ENCODE measurements at regions not wholly inside any gene's neighbourhood (a gene's known extent, or its start where the extent isn't known, plus 50 kb on each side); places are given as distances from the start of the nearest gene placed in this dataset.

GRCh38 chr10:10479465-10479864, 538.2 kb upstream of the CELF2 start:
- peaks cover 12% of the 10 kb centered on the region for H3K4me1 Mint-ChIP-seq (ENCODE audit: low read depth, unreplicated experiment)
- intact Hi-C loops (cut with micrococcal nuclease; ENCODE audit: unreplicated experiment) = no loop called here
- CTCF ChIA-PET = no interaction called here
- POLR2A ChIA-PET = no interaction called here
- TF ChIP-seq CTCF (IDR thresholded peaks at IDR 0.05; ENCODE audit: insufficient read depth in 1 of 2, low read depth in 1 of 2, low read length in 1 of 2, severe bottlenecking in 1 of 2, unreplicated experiment in 1 of 2) = no peak
- H3K9me3 ChIP-seq = no peaks in the 10 kb centered on the region
- no peaks in the 10 kb centered on the region for H3K36me3 Mint-ChIP-seq (ENCODE audit: insufficient read depth, unreplicated experiment)
- H3K4me3 Mint-ChIP-seq (ENCODE audit: unreplicated experiment) = no peak overlapping the region
- DNase-seq = no peak
- H3K4me3 ChIP-seq (ENCODE audit: low read depth, low read length) = no peak overlapping the region
- BruUV-seq (replicated peaks) = no TSS peak
- no peaks in the 10 kb centered on the region for H3K27me3 ChIP-seq (replicated peaks; ENCODE audit: control insufficient read depth, insufficient read depth, low read length)
- no peaks in the 10 kb centered on the region for H3K27me3 Mint-ChIP-seq (ENCODE audit: insufficient read depth, unreplicated experiment)
- H3K27ac Mint-ChIP-seq (ENCODE audit: unreplicated experiment) = no peak overlapping the region
- no peaks in the 10 kb centered on the region for H3K9me3 Mint-ChIP-seq (ENCODE audit: unreplicated experiment)
- H3K4me1 ChIP-seq = peaks cover 4% of the 10 kb centered on the region; the same call in 1 of the 2 replicates
- H3K36me3 ChIP-seq (ENCODE audit: control insufficient read depth, insufficient read depth, low read length) = no peaks in the 10 kb centered on the region

GRCh38 chr10:10482613-10483012, 535.1 kb upstream of the CELF2 start:
- Histone ChIP-seq H3K27me3 (replicated peaks; ENCODE audit: control insufficient read depth, insufficient read depth, low read length) (no peaks in the 10 kb centered on the region), H3K4me1 (no peaks in the 10 kb centered on the region; the same call in 1 of the 2 replicates), H3K4me3 (ENCODE audit: low read depth, low read length) (no peak overlapping the region), H3K9me3 (no peaks in the 10 kb centered on the region), H3K36me3 (ENCODE audit: control insufficient read depth, insufficient read depth, low read length) (no peaks in the 10 kb centered on the region)
- peaks cover 8% of the 10 kb centered on the region for H3K4me1 Mint-ChIP-seq (ENCODE audit: low read depth, unreplicated experiment)
- no peaks in the 10 kb centered on the region for H3K9me3 Mint-ChIP-seq (ENCODE audit: unreplicated experiment)
- CTCF ChIA-PET = no interaction called here
- no peak overlapping the region for H3K27ac Mint-ChIP-seq (ENCODE audit: unreplicated experiment)
- no peak overlapping the region for H3K4me3 Mint-ChIP-seq (ENCODE audit: unreplicated experiment)
- TF ChIP-seq CTCF (IDR thresholded peaks at IDR 0.05; ENCODE audit: insufficient read depth in 1 of 2, low read depth in 1 of 2, low read length in 1 of 2, severe bottlenecking in 1 of 2, unreplicated experiment in 1 of 2) = no peak
- no peaks in the 10 kb centered on the region for H3K36me3 Mint-ChIP-seq (ENCODE audit: insufficient read depth, unreplicated experiment)
- DNase-seq = no peak
- peaks cover 9% of the 10 kb centered on the region for H3K27me3 Mint-ChIP-seq (ENCODE audit: insufficient read depth, unreplicated experiment)
- POLR2A ChIA-PET = no interaction called here
- intact Hi-C loops (cut with micrococcal nuclease; ENCODE audit: unreplicated experiment) = no loop called here
- BruUV-seq (replicated peaks) = no TSS peak

- TF ChIP-seq CTCF (IDR thresholded peaks at IDR 0.05; ENCODE audit: insufficient read depth in 1 of 2, low read depth in 1 of 2, low read length in 1 of 2, severe bottlenecking in 1 of 2, unreplicated experiment in 1 of 2) = no peak
- Mint-ChIP-seq H3K27me3 (ENCODE audit: insufficient read depth, unreplicated experiment) (peaks cover 12% of the 10 kb centered on the region), H3K4me1 (ENCODE audit: low read depth, unreplicated experiment) (no peaks in the 10 kb centered on the region), H3K4me3 (ENCODE audit: unreplicated experiment) (no peak overlapping the region), H3K9me3 (ENCODE audit: unreplicated experiment) (no peaks in the 10 kb centered on the region), H3K36me3 (ENCODE audit: insufficient read depth, unreplicated experiment) (no peaks in the 10 kb centered on the region), H3K27ac (ENCODE audit: unreplicated experiment) (no peak overlapping the region)
- Histone ChIP-seq H3K4me3 (ENCODE audit: low read depth, low read length) (no peak overlapping the region), H3K4me1 (no peaks in the 10 kb centered on the region), H3K9me3 (no peaks in the 10 kb centered on the region), H3K27me3 (replicated peaks; ENCODE audit: control insufficient read depth, insufficient read depth, low read length) (no peaks in the 10 kb centered on the region), H3K36me3 (ENCODE audit: control insufficient read depth, insufficient read depth, low read length) (no peaks in the 10 kb centered on the region)
- POLR2A ChIA-PET = no interaction called here
- DNase-seq = no peak
- intact Hi-C loops (cut with micrococcal nuclease; ENCODE audit: unreplicated experiment) = no loop called here
- no TSS peak for BruUV-seq (replicated peaks)
- CTCF ChIA-PET = no interaction called here
Measured at GRCh38 chr10:10489076-10489475, 528.6 kb upstream of the CELF2 start.
